ENCODE measurements at regions not wholly inside any gene's neighbourhood (a gene's known extent, or its start where the extent isn't known, plus 50 kb on each side); places are given as distances from the start of the nearest gene placed in this dataset.

DNA sequence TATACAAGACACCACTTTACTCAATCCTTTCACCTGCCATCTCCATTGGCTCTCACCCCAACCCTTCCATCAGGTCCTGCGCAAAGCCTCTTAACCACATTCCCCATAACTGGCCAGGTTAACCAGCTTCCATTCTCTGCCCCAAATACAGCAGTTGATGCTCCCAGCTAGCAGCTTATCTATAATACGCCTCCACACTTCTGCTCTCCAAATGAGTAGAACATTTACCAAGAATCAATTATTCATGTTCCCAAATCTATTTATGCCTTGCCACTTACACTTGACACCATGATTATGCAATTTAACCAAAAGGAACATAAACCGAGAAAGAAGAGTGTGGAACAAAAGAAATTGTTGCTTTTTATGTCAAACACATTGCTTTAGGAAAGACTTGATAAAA lies 103.7 kb upstream of the TPM1 start:
- TF ChIP-seq, protein P1, sequence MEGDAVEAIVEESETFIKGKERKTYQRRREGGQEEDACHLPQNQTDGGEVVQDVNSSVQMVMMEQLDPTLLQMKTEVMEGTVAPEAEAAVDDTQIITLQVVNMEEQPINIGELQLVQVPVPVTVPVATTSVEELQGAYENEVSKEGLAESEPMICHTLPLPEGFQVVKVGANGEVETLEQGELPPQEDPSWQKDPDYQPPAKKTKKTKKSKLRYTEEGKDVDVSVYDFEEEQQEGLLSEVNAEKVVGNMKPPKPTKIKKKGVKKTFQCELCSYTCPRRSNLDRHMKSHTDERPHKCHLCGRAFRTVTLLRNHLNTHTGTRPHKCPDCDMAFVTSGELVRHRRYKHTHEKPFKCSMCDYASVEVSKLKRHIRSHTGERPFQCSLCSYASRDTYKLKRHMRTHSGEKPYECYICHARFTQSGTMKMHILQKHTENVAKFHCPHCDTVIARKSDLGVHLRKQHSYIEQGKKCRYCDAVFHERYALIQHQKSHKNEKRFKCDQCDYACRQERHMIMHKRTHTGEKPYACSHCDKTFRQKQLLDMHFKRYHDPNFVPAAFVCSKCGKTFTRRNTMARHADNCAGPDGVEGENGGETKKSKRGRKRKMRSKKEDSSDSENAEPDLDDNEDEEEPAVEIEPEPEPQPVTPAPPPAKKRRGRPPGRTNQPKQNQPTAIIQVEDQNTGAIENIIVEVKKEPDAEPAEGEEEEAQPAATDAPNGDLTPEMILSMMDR (IDR thresholded peaks at IDR 0.05): no peak
- TF ChIP-seq ZFX (IDR thresholded peaks at IDR 0.05; ENCODE audit: borderline replicate concordance): no peak

Data from 22Rv1 (cell line).